OCI-LY7 (cell line): ENCODE measurements at regions not wholly inside any gene's neighbourhood (a gene's known extent, or its start where the extent isn't known, plus 50 kb on each side); places are given as distances from the start of the nearest gene placed in this dataset.

Experiments used
- BruUV-seq: library from RNA; stranded (reverse); fragments of 400-500 nt; replicated peaks from 2 replicates; lab custom pipeline; 2021; lab: Mats Ljungman, UMichigan
- CTCF ChIA-PET: fragments of 300-600 bp; sonication (Branson Sonifier 250); formaldehyde crosslinking; loops from one replicate; lab custom pipeline; 2022; ENCODE audit warnings: antibody characterized with exemption; ENCODE audit not compliant: unreplicated experiment; lab: Charles Lee
- POLR2A ChIA-PET: fragments of 300-600 bp; sonication (Branson Sonifier 250); formaldehyde crosslinking; loops from one replicate; lab custom pipeline; 2022; ENCODE audit warnings: antibody characterized with exemption; lab: Charles Lee
- DNase-seq: peaks from one replicate; pipeline ENCODE4 v3.0.0-alpha.2; 2015; ENCODE audit warnings: low spot score
- H2AFZ ChIP-seq: fragments of 200-600 bp; sonication (generic), shearing (Covaris generic); 2 replicates; pipeline ENCODE4 v1.6.1; 2014; ENCODE audit warnings: mild to moderate bottlenecking, antibody characterized with exemption, low read length, moderate library complexity
- H3K27ac ChIP-seq: fragments of 200-600 bp; sonication (generic); 2 replicates; pipeline ENCODE4 v1.5.1; 2014; ENCODE audit warnings: mixed run types, low read depth, mild to moderate bottlenecking, moderate library complexity, low read length, inconsistent platforms; ENCODE audit not compliant: poor library complexity, severe bottlenecking
- H3K36me3 ChIP-seq: fragments of 200-600 bp; sonication (generic); 2 replicates; pipeline ENCODE4 v1.6.1; 2014; ENCODE audit warnings: mild to moderate bottlenecking, antibody characterized with exemption, low read length, moderate library complexity, mixed read lengths; ENCODE audit not compliant: insufficient read depth
- H3K4me1 ChIP-seq: fragments of 200-600 bp; sonication (generic); 2 replicates; pipeline ENCODE4 v1.5.1; 2014; ENCODE audit warnings: mild to moderate bottlenecking, low read length; ENCODE audit not compliant: insufficient read depth, poor library complexity, severe bottlenecking
- H3K4me2 ChIP-seq: fragments of 200-600 bp; sonication (generic); 2 replicates; pipeline ENCODE4 v1.6.1; 2014; ENCODE audit warnings: mild to moderate bottlenecking, low read length
- H3K4me3 ChIP-seq: fragments of 200-600 bp; sonication (generic); 2 replicates; pipeline ENCODE4 v1.5.1; 2014; ENCODE audit warnings: mild to moderate bottlenecking, low read depth, low read length; ENCODE audit not compliant: poor library complexity, severe bottlenecking
- H3K79me2 ChIP-seq: fragments of 200-600 bp; sonication (generic); 2 replicates; pipeline ENCODE4 v1.6.1; 2016; ENCODE audit warnings: low read depth, mild to moderate bottlenecking, low read length, moderate library complexity, mixed read lengths; ENCODE audit not compliant: insufficient read depth
- H3K9me2 ChIP-seq: fragments of 200-600 bp; sonication (generic); 2 replicates; pipeline ENCODE4 v1.6.1; 2016; ENCODE audit warnings: mild to moderate bottlenecking, low read length, mixed read lengths; ENCODE audit not compliant: insufficient read depth
- H3K9me3 ChIP-seq: fragments of 200-600 bp; sonication (generic); 2 replicates; pipeline ENCODE4 v1.6.1; 2014; ENCODE audit warnings: mild to moderate bottlenecking, mixed run types, low read length, mixed read lengths
- H4K20me1 ChIP-seq: fragments of 200-600 bp; sonication (generic); 2 replicates; pipeline ENCODE4 v1.6.1; 2014; ENCODE audit warnings: mild to moderate bottlenecking, antibody characterized with exemption, low read length, moderate library complexity, mixed read lengths; ENCODE audit not compliant: insufficient read depth
- CTCF ChIP-seq: fragments of 200-600 bp; sonication (generic); conservative IDR thresholded peaks from 2 replicates; pipeline ENCODE4 v1.5.1; 2014; ENCODE audit warnings: mild to moderate bottlenecking, antibody characterized with exemption, low read length, moderate library complexity, mixed read lengths
- EZH2phosphoT487 ChIP-seq: fragments of 200-600 bp; sonication (generic); IDR thresholded peaks from 2 replicates; pipeline ENCODE4 v1.6.1; 2018; ENCODE audit warnings: low read depth, borderline replicate concordance, mild to moderate bottlenecking, mixed run types, antibody characterized with exemption, low read length, moderate library complexity, mixed read lengths
- intact Hi-C: fragments of 100-400 bp; cut with micrococcal nuclease; formaldehyde crosslinking; loops from one replicate; pipeline ENCODE4 v1.10.0; 2022; ENCODE audit not compliant: unreplicated experiment

GRCh38 chr14:51488569-51489220 is 163.0 kb upstream of the FRMD6 start:
- H2AFZ ChIP-seq, result no peak overlapping the region
- no peaks in the 10 kb centered on the region for H3K9me2 ChIP-seq
- H3K9me3 ChIP-seq, result no peaks in the 10 kb centered on the region
- DNase-seq, result no peak
- H3K4me1 ChIP-seq, result no peaks in the 10 kb centered on the region
- CTCF ChIA-PET, result no interaction called here
- H4K20me1 ChIP-seq, result no peaks in the 10 kb centered on the region
- no peaks in the 10 kb centered on the region for H3K36me3 ChIP-seq
- no peaks in the 10 kb centered on the region for H3K79me2 ChIP-seq
- intact Hi-C loops, result no loop called here
- H3K4me2 ChIP-seq, result no peak overlapping the region
- POLR2A ChIA-PET, result interaction anchor here (0.5 to 1.2 kb wide), 2 partner anchors 11 to 20 kb away, joined by 3 read pairs; no protein-coding TSS in a partner anchor
- no peak for TF ChIP-seq EZH2phosphoT487
- TF ChIP-seq CTCF, result no peak
- no TSS peak for BruUV-seq
- no peak overlapping the region for H3K4me3 ChIP-seq
- no peak overlapping the region for H3K27ac ChIP-seq

- H3K9me3 ChIP-seq, result no peaks in the 10 kb centered on the region
- no peak overlapping the region for H3K27ac ChIP-seq
- intact Hi-C loops, result no loop called here
- H3K4me2 ChIP-seq, result no peak overlapping the region
- ChIA-PET POLR2A (interaction anchor here (0.6 kb wide), 1 partner anchor 66 kb away, joined by 3 read pairs; no protein-coding TSS in a partner anchor), CTCF (no interaction called here)
- no peaks in the 10 kb centered on the region for H4K20me1 ChIP-seq
- H3K4me3 ChIP-seq, result no peak overlapping the region
- H3K4me1 ChIP-seq, result no peaks in the 10 kb centered on the region
- BruUV-seq, result no TSS peak
- DNase-seq, result no peak
- H3K79me2 ChIP-seq, result no peaks in the 10 kb centered on the region
- TF ChIP-seq EZH2phosphoT487, result no peak
- no peak for TF ChIP-seq CTCF
- no peaks in the 10 kb centered on the region for H3K36me3 ChIP-seq
- no peaks in the 10 kb centered on the region for H3K9me2 ChIP-seq
- no peak overlapping the region for H2AFZ ChIP-seq
Measured at GRCh38 chr14:51490205-51490604, 161.5 kb upstream of the FRMD6 start.

- Histone ChIP-seq H3K4me1 (no peaks in the 10 kb centered on the region), H3K9me2 (no peaks in the 10 kb centered on the region), H3K4me2 (no peak overlapping the region), H3K27ac (no peak overlapping the region), H3K36me3 (no peaks in the 10 kb centered on the region), H3K4me3 (no peak overlapping the region), H3K79me2 (no peaks in the 10 kb centered on the region), H3K9me3 (no peaks in the 10 kb centered on the region), H2AFZ (no peak overlapping the region), H4K20me1 (no peaks in the 10 kb centered on the region)
- intact Hi-C loops, result no loop called here
- no TSS peak for BruUV-seq
- ChIA-PET POLR2A (no interaction called here), CTCF (no interaction called here)
- TF ChIP-seq EZH2phosphoT487, result no peak
- no peak for TF ChIP-seq CTCF
- no peak for DNase-seq
Measured at GRCh38 chr14:51491036-51491545, 160.6 kb upstream of the FRMD6 start.
